ENCODE measurements at regions not wholly inside any gene's neighbourhood (a gene's known extent, or its start where the extent isn't known, plus 50 kb on each side); places are given as distances from the start of the nearest gene placed in this dataset.

DNA sequence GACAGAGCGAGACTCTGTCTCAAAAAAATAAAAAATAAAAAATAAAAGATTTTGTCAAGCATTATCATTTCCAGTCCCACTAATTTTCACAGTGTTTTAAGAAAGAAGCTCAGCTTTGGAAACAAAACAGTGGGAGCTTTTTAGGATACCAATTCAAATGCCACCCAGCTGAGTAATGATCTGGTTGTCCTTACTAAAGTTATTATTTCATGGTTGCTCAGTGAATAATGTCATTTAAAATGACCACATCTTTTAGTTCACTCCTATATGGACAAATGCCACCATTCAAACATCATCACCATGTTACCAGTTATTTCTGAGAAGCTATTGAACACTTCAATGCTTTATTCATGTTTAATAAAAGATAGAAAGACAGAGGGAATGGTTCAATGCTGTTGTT, 365.0 kb downstream of the CCER1 start:
- TF ChIP-seq CTCF (IDR thresholded peaks at IDR 0.05), result no peak
- TF ChIP-seq POLR2A (IDR thresholded peaks at IDR 0.05), result no peak
